HEK293 (cell line): ENCODE measurements at regions not wholly inside any gene's neighbourhood (a gene's known extent, or its start where the extent isn't known, plus 50 kb on each side); places are given as distances from the start of the nearest gene placed in this dataset.

Experiments used
- CTCF ChIA-PET: fragments of 350-600 bp; formaldehyde crosslinking; extraction: SDS; loops from one replicate; lab custom pipeline; 2021; ENCODE audit warnings: antibody characterized with exemption; lab: Yijun Ruan, JAX
- POLR2A ChIA-PET: fragments of 300-600 bp; formaldehyde crosslinking; extraction: SDS; loops from one replicate; lab custom pipeline; 2020; ENCODE audit warnings: antibody characterized with exemption, inconsistent platforms; lab: Yijun Ruan, JAX
- H3K27ac ChIP-seq: fragments of 200-500 bp; sonication (Bioruptor generic); 2 replicates; pipeline ENCODE4 v1.5.1; 2014; ENCODE audit warnings: low read depth, low read length, control low read depth, inconsistent platforms; ENCODE audit errors: extremely low read depth
- H3K36me3 ChIP-seq, 2 experiments: fragments of 200-500 bp in 1 of 2; sonication (Bioruptor generic) in 1 of 2; 1 replicate in 1 of 2; 2 replicates in 1 of 2; pipeline ENCODE4 v1.5.1; 2014 to 2017; ENCODE audit warnings: inconsistent platforms in 2 of 2, low read length in 2 of 2; ENCODE audit not compliant: control insufficient read depth in 2 of 2, insufficient read depth in 1 of 2
- H3K4me1 ChIP-seq: fragments of 200-500 bp; sonication (Bioruptor generic); 2 replicates; pipeline ENCODE4 v1.5.1; 2014; ENCODE audit warnings: mild to moderate bottlenecking, low read length, inconsistent platforms; ENCODE audit not compliant: control insufficient read depth, insufficient read depth
- H3K4me3 ChIP-seq: 2 replicates; pipeline ENCODE4 v1.5.1; 2011; ENCODE audit warnings: low read depth, mild to moderate bottlenecking, control low read depth, low read length, moderate library complexity
- H3K9me3 ChIP-seq: fragments of 200-500 bp; sonication (Bioruptor generic); 2 replicates; pipeline ENCODE4 v1.5.1; 2014; ENCODE audit warnings: low read depth, low read length, inconsistent platforms; ENCODE audit not compliant: control insufficient read depth, insufficient read depth
- HOXC10 ChIP-seq: sonication (generic); formaldehyde crosslinking; IDR thresholded peaks from 2 replicates; pipeline ENCODE4 v1.8.1; 2023; ENCODE audit warnings: mild to moderate bottlenecking, missing genetic modification reagents
- PRDM4 ChIP-seq: fragments of 450-650 bp; formaldehyde crosslinking; IDR thresholded peaks from 2 replicates; pipeline ENCODE4 v1.5.1; 2017; ENCODE audit warnings: missing biosample characterization, missing genetic modification characterization
- SP7 ChIP-seq: fragments of 450-650 bp; formaldehyde crosslinking; IDR thresholded peaks from 2 replicates; pipeline ENCODE4 v1.5.1; 2016; ENCODE audit warnings: missing biosample characterization, missing genetic modification characterization
- ZBTB10 ChIP-seq: fragments of 450-650 bp; formaldehyde crosslinking; IDR thresholded peaks from 2 replicates; pipeline ENCODE4 v1.5.1; 2016; ENCODE audit warnings: missing biosample characterization, missing genetic modification characterization
- ZNF112 ChIP-seq: fragments of 450-650 bp; formaldehyde crosslinking; IDR thresholded peaks from 2 replicates; pipeline ENCODE4 v1.5.0; 2017; ENCODE audit warnings: missing biosample characterization, missing genetic modification characterization
- ZNF174 ChIP-seq: fragments of 450-650 bp; formaldehyde crosslinking; IDR thresholded peaks from 2 replicates; pipeline ENCODE4 v1.5.0; 2017; ENCODE audit warnings: missing biosample characterization, mild to moderate bottlenecking, missing genetic modification characterization
- ZNF18 ChIP-seq: fragments of 450-650 bp; formaldehyde crosslinking; IDR thresholded peaks from 2 replicates; pipeline ENCODE4 v1.5.1; 2016; ENCODE audit warnings: missing biosample characterization, missing genetic modification characterization
- ZNF202 ChIP-seq: fragments of 450-650 bp; formaldehyde crosslinking; IDR thresholded peaks from 2 replicates; pipeline ENCODE4 v1.5.1; 2016; ENCODE audit warnings: missing biosample characterization, missing genetic modification characterization, borderline replicate concordance
- ZNF211 ChIP-seq: fragments of 450-650 bp; formaldehyde crosslinking; IDR thresholded peaks from 2 replicates; pipeline ENCODE4 v1.5.1; 2016; ENCODE audit warnings: low read depth, missing biosample characterization, missing genetic modification characterization
- ZNF292 ChIP-seq: fragments of 450-650 bp; formaldehyde crosslinking; IDR thresholded peaks from 2 replicates; pipeline ENCODE4 v1.5.1; 2016; ENCODE audit warnings: low read depth, missing biosample characterization, missing genetic modification characterization, borderline replicate concordance
- ZNF423 ChIP-seq: fragments of 450-650 bp; formaldehyde crosslinking; IDR thresholded peaks from 2 replicates; pipeline ENCODE4 v1.5.1; 2016; ENCODE audit warnings: missing biosample characterization, missing genetic modification characterization
- ZNF518A ChIP-seq: fragments of 450-650 bp; formaldehyde crosslinking; conservative IDR thresholded peaks from 2 replicates; pipeline ENCODE4 v1.5.1; 2016; ENCODE audit warnings: low read depth, missing biosample characterization, missing genetic modification characterization
- ZNF585B ChIP-seq: fragments of 450-650 bp; formaldehyde crosslinking; IDR thresholded peaks from 2 replicates; pipeline ENCODE4 v1.5.1; 2016; ENCODE audit warnings: missing biosample characterization, missing genetic modification characterization
- ZNF626 ChIP-seq: fragments of 450-650 bp; sonication (Bioruptor Pico); formaldehyde crosslinking; IDR thresholded peaks from 2 replicates; pipeline ENCODE4 v1.5.1; 2018; ENCODE audit warnings: missing biosample characterization, missing genetic modification characterization, inconsistent platforms
- ZNF692 ChIP-seq: fragments of 450-650 bp; formaldehyde crosslinking; IDR thresholded peaks from 2 replicates; pipeline ENCODE4 v1.5.1; 2016; ENCODE audit warnings: missing biosample characterization, missing genetic modification characterization
- ZNF785 ChIP-seq: fragments of 450-650 bp; formaldehyde crosslinking; IDR thresholded peaks from 2 replicates; pipeline ENCODE4 v1.5.1; 2016; ENCODE audit warnings: missing biosample characterization, missing genetic modification characterization

GRCh38 chr7:84800846-84801245, 386.0 kb downstream of the SEMA3D start (continued):
- TF ChIP-seq ZBTB10 (tag by site-specific recombination), result no peak
- no peak for TF ChIP-seq ZNF626 (tag by site-specific recombination)
- no peak for TF ChIP-seq HOXC10
- no peak for TF ChIP-seq ZNF112 (tag by site-specific recombination)
- TF ChIP-seq ZNF692, result no peak
- no peak for TF ChIP-seq ZNF211 (tag by site-specific recombination)
- no peak for TF ChIP-seq PRDM4

- POLR2A ChIA-PET, result no interaction called here
- no peak overlapping the region for H3K4me3 ChIP-seq
- CTCF ChIA-PET, result no interaction called here
- H3K4me1 ChIP-seq, result no peaks in the 10 kb centered on the region
- TF ChIP-seq ZNF292 (tag by site-specific recombination), result no peak
- H3K9me3 ChIP-seq, result no peaks in the 10 kb centered on the region
- no peaks in the 10 kb centered on the region for H3K36me3 ChIP-seq
- H3K27ac ChIP-seq, result no peak overlapping the region
Observed at GRCh38 chr7:84799106-84799505, 387.8 kb downstream of the SEMA3D start.

- H3K36me3 ChIP-seq, result no peaks in the 10 kb centered on the region
- no peaks in the 10 kb centered on the region for H3K9me3 ChIP-seq
- no peak overlapping the region for H3K27ac ChIP-seq
- H3K4me1 ChIP-seq, result no peaks in the 10 kb centered on the region
- ChIA-PET POLR2A (no interaction called here), CTCF (interaction anchor here (0.5 kb wide), 1 partner anchor 875 kb away, joined by 3 read pairs; no protein-coding TSS in a partner anchor)
- H3K4me3 ChIP-seq, result no peak overlapping the region
- TF ChIP-seq ZNF518A (tag by site-specific recombination) (no peak), SP7 (tag by site-specific recombination) (no peak), ZNF174 (no peak), ZNF785 (tag by site-specific recombination) (no peak), ZNF202 (tag by site-specific recombination) (no peak), ZNF585B (tag by site-specific recombination) (no peak), ZNF112 (tag by site-specific recombination) (no peak), ZNF18 (tag by site-specific recombination) (no peak), ZNF423 (no peak), HOXC10 (no peak)
Observed at GRCh38 chr7:84792231-84792893, 394.5 kb downstream of the SEMA3D start.
